LoVo (cell line): ENCODE measurements at regions not wholly inside any gene's neighbourhood (a gene's known extent, or its start where the extent isn't known, plus 50 kb on each side); places are given as distances from the start of the nearest gene placed in this dataset.
"Not testable (repeated sequence)": the region's sequence is repeated elsewhere in the genome, so short reads cannot be mapped to it uniquely, and the experiment has no call there.

Experiments used
- DNase-seq: peaks from one replicate; pipeline ENCODE4 v3.0.0-alpha.2; 2016; ENCODE audit warnings: low spot score

GRCh38 chr1:70819785-70820184 is 227.8 kb downstream of the PTGER3 start:
- no peak for DNase-seq

- DNase-seq, result no peak
Observed at GRCh38 chr1:70820396-70820795, 227.2 kb downstream of the PTGER3 start.

GRCh38 chr1:70820995-70821394 is 226.6 kb downstream of the PTGER3 start:
- DNase-seq, result no peak

GRCh38 chr1:70826428-70826827 is 221.2 kb downstream of the PTGER3 start:
- DNase-seq, result no peak

- DNase-seq, result no peak
Observed at GRCh38 chr1:70827030-70827429, 220.6 kb downstream of the PTGER3 start.

- no peak for DNase-seq
Observed at GRCh38 chr1:70828177-70828576, 219.4 kb downstream of the PTGER3 start.

GRCh38 chr1:70834365-70834764 is 213.3 kb downstream of the PTGER3 start:
- not testable (repeated sequence) for DNase-seq

- no peak for DNase-seq
Observed at GRCh38 chr1:70836456-70836855, 211.2 kb downstream of the PTGER3 start.

- DNase-seq, result no peak
Observed at GRCh38 chr1:70840260-70840953, 207.2 kb downstream of the PTGER3 start.

GRCh38 chr1:70842562-70842961 is 205.1 kb downstream of the PTGER3 start:
- DNase-seq, result no peak

GRCh38 chr1:70843452-70843851 is 204.2 kb downstream of the PTGER3 start:
- no peak for DNase-seq

GRCh38 chr1:70847013-70847412 is 200.6 kb downstream of the PTGER3 start:
- DNase-seq, result no peak

GRCh38 chr1:70855203-70855602 is 192.4 kb downstream of the PTGER3 start:
- no peak for DNase-seq

- no peak for DNase-seq
Observed at GRCh38 chr1:70856201-70856600, 191.4 kb downstream of the PTGER3 start.

- no peak for DNase-seq
Observed at GRCh38 chr1:70863239-70863638, 184.4 kb downstream of the PTGER3 start.

- no peak for DNase-seq
Observed at GRCh38 chr1:70864302-70864701, 183.3 kb downstream of the PTGER3 start.

GRCh38 chr1:70866542-70867264 is 180.9 kb downstream of the PTGER3 start:
- no peak for DNase-seq

GRCh38 chr1:70871790-70872189 is 175.8 kb downstream of the PTGER3 start:
- DNase-seq, result no peak

GRCh38 chr1:70874063-70874462 is 173.6 kb downstream of the PTGER3 start:
- DNase-seq, result no peak

GRCh38 chr1:70874818-70875217 is 172.8 kb downstream of the PTGER3 start:
- DNase-seq, result no peak

GRCh38 chr1:70877343-70877742 is 170.3 kb downstream of the PTGER3 start:
- DNase-seq, result no peak

- DNase-seq, result no peak
Observed at GRCh38 chr1:70887936-70888335, 159.7 kb downstream of the PTGER3 start.

GRCh38 chr1:70888722-70889121 is 158.9 kb downstream of the PTGER3 start:
- no peak for DNase-seq

- peak; percentile 12 for DNase-seq
Observed at GRCh38 chr1:70890408-70890807, 157.2 kb downstream of the PTGER3 start.
